Stimulated activated CD8-positive, alpha-beta memory T cell treated with anti-CD3 and anti-CD28 coated beads, Interleukin-12 subunit alpha, Interleukin-12 subunit beta, amount 100 ng/mL, for 1 hour (primary cell): ENCODE measurements at regions not wholly inside any gene's neighbourhood (a gene's known extent, or its start where the extent isn't known, plus 50 kb on each side); places are given as distances from the start of the nearest gene placed in this dataset.
"Not testable (repeated sequence)": the region's sequence is repeated elsewhere in the genome, so short reads cannot be mapped to it uniquely, and the experiment has no call there.

Source experiments
- DNase-seq: peaks from one replicate; pipeline ENCODE4 v3.0.0-alpha.2; 2020; ENCODE audit warnings: low read depth

DNA sequence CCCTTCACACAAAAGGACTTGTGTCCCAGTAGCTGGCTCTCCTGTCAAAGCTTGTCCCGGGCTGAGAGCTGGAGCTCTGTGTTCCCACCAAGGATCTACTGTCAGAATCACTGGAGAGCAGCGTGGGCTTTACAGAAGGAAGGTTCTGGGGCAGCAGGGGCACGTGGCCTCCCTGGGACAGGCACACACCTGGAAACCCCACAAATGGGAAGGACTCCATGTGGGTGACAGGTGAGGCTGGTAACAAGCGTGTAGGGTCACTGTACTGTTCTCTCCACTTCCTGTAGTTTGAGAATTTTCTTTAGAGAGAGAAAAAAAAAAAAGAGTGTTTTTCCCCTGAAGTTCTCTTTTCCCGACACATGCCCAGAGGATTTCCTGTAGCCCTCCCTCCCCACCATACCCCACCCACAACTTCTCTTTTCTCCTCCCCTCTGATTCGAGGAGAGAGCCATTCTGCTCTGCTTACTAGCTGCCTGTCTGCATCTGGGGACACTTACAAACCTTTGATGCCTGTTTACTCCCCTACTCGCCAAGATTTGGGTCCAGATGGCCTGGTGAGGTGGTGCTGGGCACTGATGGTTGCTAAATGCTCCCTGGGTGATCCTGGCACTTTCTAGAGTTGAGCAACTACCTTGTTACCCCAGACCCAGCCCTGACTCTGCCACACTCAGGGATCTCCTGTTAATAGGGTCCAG lies 84.1 kb upstream of the SIRPA start:
- DNase-seq = no peak

DNA sequence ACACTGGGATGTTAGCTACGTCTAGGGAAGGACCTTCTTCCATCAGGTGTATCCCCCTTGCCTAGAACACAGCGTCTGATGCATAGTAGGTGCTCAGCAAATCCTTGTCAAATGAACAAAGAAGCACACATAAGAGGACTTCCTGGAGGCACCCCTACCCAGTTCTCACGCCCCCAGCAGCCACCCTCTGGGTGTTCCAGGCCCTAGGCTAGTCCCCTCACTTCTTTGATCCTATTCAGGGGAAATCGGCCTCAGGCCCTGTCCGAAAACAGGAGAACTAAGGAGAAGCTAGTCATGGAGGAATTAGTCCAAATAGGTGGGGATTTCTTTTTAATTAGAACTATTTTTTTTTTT lies 84.7 kb upstream of the SIRPA start:
- DNase-seq = no peak

DNA sequence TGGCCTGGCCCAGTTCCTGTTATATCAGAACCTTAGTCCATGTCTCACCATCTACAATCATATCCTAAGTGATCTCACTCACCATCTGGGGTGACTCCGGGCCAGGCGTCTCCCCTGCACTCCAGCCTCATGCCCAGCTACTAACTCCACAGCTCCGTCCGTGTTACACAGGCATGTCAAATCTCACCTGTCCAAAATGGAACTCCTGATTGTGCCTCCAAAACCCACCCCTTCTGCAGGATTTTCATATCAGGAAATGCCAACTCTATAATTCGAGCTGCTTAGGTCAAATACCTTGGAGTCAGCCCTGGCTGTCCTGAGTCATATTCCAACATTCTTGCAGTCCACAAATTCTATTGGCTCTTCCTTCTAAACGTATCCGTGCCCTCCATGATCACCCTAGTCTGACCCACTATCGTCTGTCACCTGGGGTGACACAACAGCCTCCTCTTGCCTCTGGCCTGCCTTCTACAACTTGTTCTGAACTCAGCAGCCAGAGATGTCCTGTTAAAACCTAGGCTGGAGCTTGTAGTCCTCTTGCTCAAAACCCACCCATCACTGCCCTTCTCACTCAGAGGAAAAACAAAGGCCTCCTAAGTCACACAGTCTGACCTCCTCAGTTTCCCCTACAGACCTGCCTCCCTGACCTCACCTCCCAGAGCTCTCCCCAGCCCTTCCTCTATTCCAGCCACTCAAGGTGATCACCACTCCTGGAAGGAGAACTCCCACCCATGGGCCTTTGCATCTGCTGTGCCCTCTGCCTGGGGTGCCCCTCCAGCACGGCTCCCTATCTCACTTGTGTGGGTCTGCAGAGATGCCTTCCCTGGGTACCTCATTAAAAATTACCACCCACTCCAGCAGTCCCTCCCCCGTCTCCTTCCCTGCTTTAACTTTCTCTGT lies 85.3 kb upstream of the SIRPA start:
- no peak for DNase-seq

DNA sequence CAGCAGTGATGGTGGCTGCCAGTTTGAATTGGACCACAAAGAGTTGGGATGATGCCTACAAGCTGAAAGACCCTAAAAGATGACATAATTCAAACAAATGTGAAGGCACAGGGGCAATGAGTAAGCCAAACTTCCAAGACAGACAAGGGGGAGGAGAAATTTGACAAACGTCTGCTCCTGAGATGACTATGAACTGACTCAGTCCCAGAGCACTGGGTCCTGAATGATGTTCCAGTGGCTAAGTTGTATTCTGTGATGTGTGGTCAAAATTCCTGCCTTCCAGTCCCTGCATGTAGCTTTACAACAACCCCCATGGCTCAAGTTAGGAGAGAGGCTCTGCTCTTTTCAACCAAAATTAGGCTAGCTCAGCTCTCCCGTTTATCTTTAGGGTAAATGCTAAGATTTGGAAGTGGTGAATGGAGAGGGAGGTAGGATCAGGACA lies 86.1 kb upstream of the SIRPA start:
- no peak for DNase-seq

DNA sequence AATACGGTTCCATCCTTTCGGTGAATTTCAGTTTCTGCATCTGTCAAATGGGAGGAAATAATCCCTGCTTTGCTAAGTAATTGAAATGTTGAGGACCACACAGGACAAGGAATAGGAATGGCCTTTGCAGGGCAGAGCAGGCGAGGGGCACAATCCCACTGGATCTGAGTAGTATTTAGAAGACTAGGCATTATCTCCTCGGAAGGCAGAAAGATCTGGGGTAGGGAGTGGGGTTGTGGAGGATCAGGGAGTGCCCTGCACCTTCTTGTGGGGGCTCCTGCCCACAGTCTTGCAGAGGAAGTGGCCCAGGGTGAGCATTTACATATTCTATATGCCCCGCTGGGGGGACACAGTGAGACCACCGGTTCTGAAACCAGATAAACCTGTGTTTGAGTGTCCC lies 87.1 kb upstream of the SIRPA start:
- DNase-seq = no peak

DNA sequence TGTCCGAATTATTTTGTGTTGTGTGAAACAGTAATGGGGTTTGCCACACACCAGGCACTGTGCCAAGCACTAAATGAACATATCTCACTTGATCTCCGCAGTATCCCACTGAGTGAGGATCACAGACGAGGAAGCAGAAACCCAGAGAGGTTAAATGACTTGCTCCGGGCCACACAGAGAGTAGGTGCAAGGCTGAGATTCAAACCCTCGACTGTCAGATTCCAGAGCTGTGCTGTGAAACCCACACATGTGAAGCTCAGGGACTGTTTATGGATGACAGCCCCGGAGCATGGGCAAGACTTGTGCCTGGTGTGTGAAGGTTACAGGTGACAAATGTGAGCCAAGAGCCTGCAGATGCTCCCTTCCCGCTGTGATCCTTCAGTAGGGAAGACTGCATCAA lies 87.8 kb upstream of the SIRPA start:
- DNase-seq = no peak

DNA sequence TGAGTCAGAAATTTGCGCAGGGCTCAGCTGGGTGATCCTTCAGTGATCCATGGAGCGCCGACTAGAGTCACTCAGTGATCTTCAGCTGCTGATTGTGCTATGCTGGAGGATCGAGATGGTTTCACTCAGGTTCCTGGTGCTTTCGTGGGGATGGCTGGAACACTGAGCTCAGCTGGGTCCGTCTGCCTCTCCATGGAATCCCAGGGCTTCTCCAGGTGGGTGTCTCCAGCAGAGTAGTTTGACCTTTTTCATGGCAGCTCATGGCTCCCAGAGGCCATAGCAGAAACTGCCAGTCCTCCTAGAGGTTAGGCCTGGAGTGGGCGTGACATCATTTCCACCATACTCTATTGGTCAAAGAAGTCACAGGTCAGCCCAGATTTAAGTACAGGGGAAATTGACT lies 88.8 kb upstream of the SIRPA start:
- DNase-seq = no peak

DNA sequence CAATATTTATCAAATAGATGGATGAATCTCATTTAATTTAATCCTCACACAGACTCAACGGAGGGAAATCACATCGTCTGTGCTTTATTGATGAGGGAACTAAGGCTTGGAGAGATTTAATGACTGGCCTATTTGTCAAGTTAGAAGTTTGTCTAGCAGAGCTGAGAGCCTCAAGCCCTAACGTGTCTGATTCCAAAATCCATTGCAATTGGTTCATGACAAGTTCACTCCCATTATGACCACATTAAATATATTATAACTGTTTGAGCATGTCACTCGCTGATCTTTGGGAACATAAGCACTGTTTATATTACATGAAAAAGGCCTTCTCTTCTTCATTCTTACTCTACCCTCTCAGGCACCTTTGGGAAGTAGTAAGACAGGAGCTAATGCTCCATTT lies 89.4 kb upstream of the SIRPA start:
- DNase-seq = no peak

DNA sequence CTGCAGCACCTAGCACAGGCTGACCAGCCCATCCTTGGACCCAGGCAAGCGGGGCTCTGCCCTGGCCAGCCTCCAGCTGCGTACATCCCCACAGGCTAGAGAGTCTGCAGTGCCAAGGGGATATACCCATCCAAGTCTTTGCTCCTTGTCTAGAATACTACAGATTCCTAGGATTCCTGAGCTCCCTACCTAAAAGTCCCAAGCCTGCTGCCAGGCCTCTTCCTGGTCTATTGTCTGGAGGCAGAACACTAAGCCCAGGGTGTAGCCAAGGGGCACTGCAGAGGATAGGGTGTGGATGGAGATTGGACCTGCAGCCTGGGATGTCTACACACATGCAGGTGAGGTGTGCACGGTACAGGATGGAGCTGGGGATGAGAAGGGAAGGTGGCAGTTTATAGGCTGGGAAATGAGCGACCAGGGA lies 90.0 kb upstream of the SIRPA start:
- DNase-seq = no peak

DNA sequence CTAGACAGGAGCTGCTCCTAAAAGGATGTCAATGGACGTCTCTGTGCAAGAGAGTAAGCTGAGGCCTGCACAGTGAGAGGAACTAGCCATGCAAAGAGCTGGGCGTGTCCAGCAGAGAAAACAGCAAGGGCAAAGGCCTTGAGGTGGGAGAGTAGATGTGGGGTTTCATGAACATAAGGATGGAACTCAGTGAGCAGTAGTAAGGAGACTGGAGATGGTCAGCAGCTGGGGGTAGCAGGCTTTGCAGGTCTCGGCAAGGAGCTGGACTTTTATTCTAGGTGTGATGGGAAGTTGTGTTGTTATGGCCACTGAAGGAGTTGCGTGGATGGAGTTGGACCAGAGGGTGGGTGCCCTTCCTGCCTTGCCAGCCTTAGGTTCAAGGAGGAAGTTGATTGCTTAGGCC lies 90.7 kb upstream of the SIRPA start:
- DNase-seq = no peak

DNA sequence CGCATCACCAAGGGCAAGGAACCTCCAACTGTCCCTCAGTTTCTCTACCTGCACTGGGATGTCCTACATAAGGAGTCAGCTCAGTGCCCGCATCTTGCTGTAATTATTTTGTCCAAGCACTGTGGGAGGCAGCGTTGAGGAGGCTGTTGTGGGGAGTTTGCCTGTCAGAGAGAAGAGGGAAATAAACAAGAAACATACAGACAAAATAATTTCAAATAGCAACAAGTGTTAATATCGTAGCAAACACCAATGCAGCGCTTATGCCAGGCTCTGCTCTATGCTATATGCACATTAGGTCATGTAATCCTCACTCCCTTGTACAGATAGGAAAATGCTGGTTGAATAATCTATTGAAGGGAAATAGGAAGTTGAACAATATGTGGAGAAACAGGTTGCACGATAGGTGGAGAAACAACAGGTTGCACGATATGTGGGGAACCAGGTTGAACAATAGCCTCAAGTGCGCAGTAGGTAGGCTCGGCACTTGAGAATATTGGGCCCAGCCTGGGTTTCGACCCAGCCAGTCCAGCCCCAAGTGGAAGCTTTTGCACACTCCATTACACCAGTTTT lies 91.2 kb upstream of the SIRPA start:
- DNase-seq = no peak

DNA sequence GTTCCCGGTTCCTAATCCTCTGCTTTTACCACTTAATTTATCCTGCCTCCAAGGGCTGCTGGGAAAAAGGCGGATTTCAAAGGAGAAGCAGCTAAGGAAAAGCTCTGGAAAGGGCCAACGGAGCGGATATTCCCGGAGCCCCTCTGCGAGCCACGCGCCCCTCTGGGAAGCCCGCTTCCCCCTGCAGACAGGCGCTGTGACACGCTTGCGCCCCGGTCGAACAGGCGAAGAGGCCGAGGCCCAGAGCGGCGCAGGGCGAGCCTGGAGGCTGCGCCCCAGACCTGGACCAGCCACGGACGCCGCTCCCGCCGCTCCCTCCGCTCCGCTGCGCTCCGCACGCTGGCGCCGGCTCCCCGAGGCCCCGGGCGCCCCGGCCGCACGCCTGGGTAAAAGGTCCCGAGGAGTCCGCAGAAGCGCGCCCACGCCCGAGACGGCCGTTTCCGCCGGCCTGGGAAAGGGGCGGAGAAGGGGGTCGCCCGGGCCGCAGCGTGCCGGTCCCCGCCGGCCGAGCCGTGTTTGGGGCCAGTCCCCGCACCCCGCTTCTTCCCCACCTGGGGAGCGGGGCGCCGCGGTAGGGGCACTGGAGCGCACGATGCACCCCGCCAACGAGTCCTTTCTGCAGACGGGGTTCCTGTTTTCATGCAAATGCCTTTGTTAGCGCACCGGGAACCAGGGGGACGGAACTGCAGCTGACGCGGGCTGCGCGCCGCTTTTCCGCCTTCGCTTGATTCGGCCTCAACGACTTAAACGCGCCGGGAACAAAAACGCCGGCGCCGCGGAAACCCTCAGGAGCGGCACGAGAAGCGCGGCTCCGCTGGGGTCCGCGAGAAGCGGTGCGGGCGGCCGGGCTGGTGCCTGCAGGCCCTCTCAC lies 91.9 kb upstream of the SIRPA start:
- DNase-seq = no peak

DNA sequence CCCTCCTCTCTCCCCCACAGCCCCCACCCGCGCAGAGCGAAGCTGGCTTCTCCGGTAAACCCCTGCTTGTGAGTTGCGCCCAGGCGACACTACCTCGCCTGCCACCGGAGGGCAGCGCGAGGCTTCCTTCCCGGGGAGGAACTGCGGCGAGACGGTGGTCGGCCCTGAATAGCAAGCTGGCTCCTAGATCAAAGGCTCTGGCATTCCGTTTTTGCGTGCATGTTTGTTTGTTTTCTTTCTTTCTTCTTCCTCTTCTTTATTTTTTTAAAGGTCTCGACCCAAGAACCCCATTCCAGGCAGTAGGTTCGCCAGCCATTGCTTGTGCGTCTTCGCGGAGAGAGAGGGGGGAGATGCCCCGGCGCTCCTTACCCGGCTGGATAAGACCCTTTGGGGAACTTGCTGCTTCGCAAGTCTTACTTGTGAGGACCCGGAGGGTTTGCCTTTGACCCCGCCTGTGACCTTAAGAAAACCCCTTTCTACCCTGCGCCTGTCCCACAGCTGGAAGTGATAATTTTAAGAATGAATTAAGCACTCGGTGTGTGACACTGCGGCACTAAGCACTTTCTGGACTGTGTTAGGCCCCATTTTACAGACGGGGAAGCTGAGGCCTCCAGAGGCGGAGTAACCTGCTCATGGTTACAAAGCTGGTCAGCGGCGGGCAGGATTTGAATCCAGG lies 92.7 kb upstream of the SIRPA start:
- no peak for DNase-seq

DNA sequence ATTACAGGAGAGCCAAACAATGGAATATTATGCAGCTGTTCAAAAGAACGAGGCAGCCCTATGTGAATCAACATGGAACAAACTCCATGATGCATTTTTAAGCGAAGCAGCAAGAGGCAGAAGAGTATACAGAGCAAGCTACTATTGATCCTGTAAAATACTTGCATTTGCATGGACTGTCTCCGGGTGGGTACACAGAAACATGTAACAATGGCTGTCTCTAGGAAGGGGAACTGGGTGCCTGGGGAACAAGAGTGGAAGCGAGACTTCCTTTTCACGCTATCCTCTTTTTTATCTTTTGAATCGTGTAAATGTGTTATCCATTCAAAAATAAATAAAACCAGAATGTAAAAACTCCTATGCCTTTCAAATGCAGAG lies 93.3 kb upstream of the SIRPA start:
- no peak for DNase-seq

DNA sequence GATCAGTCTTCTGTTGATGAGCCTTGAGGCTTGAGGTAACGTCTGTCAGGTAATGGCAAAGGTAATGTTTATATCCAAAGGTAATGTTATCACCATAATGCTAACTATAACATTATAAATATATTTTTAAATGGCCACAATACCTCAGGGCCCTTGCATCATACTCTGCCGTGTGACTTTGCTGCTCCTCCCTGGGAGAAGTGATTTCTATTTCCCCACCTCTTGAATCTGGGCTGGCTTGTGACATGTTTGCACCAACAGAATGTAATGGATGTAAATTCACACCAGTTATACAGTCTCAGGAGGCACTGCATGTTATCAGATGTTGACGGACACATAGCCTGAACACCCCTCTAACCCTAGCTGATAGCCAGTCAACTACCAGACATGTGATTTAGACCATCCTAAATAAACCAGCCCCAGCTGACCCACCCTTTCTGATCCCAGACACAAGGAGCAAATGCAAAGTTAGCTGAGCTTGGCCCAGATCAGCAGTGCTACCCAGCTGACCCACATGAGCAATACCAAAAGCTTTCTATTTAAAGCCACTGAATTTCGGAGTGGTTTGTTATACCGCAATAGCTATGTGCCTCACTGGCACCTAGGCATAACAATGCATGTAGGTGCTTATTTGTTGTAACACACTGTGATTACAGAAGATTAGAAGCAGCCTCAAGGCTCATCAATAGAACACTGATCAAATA lies 93.8 kb upstream of the SIRPA start:
- DNase-seq = no peak

DNA sequence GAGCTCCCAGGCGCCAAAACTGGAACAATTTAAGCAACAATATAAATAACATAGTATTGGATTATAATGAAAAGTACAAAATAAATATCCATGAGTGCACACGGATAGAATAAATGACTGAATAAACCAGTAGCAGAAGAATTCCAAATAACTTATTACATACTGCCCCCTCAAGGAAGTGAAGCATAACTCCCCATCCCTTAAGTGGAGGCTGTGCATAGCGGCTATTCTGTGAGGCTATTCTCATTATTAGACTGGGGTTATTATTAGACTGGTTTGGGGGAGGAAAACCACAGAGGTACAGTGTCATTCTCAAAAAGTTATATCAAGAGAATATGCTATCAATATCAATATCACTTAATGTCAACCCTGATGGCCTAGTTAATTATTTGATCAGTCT lies 94.4 kb upstream of the SIRPA start:
- DNase-seq = no peak

DNA sequence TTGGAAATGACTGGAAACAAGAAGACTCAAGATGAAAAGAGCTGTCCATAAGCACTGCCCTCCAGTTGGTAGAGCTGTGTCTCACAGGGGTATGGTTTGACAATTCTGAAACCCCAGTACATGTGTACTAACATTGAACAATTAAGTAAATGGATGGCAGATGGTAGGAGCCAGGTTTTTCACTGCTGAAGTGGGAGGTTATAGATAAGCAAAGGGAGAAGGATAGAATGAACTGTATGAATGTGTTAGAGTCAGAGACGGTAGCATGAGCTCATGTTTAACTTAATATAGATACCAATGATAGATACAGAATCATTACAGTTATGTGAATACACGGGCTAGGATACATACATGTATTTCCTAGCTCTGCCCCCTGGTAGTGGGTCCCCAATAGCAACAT lies 95.0 kb upstream of the SIRPA start:
- no peak for DNase-seq

DNA sequence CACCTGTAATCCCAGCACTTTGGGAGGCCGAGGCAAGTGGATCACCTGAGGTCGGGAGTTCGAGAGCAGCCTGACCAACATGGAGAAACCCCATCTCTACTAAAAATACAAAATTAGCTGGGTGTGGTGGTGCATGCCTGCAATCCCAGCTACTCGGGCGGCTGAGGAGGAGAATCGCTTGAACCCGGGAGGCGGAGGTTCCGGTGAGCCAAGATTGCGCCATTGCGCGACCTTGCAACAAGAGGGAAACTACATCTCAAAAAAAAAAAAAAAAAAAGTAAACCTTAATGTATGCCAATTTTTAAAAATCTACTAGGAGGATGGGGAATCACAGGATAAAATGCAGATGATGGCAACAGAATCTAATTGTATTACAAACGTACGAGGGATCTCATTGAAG lies 95.5 kb upstream of the SIRPA start:
- not testable (repeated sequence) for DNase-seq

DNA sequence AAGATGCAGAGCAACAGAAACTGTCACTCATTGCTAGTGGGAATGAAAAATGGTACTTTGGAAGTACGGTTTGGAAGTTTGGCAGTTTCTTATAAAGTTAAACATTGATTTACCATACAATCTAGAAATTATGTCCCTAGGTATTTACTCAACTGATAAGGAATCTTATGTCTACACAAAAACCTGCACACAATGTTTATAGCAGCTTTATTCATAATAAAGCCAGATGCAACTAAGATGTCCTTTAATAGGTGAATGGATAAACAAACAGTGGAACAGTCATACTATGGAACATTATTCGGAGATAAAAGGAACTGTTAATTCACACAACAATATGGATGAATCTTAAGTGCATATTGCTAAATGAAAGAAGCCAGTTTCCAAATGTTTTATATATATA lies 96.2 kb upstream of the SIRPA start:
- no peak for DNase-seq

DNA sequence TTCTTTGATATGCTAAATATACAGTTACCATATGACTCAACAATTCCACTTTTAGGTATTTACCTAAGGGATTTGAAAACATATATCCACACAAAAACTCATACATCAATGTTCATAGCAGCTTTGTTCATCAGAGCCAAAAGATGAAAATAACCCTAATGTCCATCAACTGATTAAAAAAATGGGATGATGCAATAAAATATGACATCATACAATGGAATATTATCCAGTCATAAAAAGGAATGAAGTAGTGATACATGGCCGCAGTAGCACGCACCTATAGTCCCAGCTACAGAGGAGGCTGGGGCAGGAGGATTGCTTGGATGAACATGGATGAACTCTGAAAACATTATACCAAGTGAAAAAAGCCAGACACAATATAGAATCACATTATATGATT lies 101.4 kb upstream of the SIRPA start:
- DNase-seq = no peak

DNA sequence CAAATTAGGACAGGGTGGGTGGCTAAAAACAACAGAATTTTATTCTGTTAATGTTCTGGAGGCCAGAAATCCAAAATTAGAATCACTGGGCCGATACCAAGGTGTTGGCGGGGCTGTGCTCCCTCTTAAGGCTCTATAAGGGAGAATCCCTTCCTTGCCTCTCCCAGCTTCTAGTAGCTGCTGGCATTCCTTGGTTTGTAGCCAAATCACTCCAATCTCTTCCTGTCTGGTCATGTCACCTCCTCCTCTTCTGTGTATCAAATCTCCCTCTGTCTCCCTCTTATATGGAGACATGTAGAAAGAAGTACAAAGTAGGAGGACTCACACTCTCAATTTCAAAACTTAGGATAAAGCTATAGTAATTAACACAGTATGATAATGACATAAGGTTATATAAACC lies 102.9 kb upstream of the SIRPA start:
- no peak for DNase-seq
